Fibroblast of skin of back (primary cell): ENCODE measurements at regions not wholly inside any gene's neighbourhood (a gene's known extent, or its start where the extent isn't known, plus 50 kb on each side); places are given as distances from the start of the nearest gene placed in this dataset.

ENCODE experiments used
- DNase-seq: peaks from one replicate; pipeline ENCODE4 v3.0.0-alpha.2; 2013

DNA sequence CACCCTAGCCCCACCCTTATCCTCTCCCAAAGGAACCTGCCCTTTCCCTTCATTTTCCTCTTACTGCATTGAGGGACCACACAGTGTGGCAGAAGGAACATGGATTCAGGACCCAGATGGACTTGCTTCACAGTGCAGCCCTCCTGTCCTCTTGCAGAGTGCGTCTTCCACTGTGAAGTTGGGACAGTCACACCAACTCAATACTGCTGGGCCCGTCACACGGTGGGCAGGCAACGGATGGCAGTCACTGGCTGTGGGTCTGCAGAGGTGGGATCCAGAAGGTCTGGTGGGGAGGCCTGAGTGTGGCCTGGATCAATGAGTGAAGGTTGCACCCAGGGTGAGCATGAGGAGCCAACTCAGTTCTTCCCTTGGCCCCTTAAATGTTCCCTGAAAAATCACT, 129.9 kb upstream of the B3GAT1 start:
- no peak for DNase-seq

DNA sequence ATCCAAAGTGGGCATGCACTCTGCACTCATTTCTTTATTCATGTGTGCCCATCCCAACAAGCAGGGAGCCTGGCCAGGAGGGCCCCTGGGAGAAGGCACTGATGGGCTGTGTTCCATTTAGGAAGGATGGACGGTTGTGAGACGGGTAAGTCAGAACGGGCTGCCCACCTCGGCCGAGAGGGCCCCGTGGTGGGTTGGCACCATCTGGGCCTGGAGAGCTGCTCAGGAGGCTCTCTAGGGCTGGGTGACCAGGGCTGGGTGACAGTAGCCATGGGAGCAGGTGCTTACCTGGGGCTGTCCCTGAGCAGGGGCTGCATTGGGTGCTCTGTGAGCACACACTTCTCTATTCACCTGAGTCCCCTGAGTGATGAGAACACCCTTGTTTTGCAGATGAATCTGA, 129.3 kb upstream of the B3GAT1 start:
- DNase-seq, result no peak

GRCh38 chr11:134539285-134539684, 127.2 kb upstream of the B3GAT1 start:
- DNase-seq, result no peak

- no peak for DNase-seq
Measured at GRCh38 chr11:134538742-134539141, 126.7 kb upstream of the B3GAT1 start.

DNA sequence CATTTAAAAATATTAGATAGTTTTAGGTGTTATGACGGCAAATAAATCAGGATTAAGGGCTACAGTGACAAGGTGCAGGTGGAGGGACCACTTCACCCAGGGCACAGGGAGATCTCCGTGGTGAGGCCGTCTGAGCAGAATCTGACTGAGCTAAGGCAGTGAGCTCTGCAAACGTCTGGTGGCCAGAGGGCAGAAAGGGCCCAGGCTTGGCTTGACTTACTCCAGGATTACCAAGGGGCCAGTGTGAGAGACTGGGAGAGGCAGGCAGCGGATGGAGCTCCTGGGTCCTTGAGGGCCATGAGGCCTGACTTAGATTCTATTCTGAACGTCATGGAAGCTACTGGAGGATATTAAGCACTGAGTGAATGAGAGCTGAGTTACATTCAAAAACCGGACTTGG, 125.9 kb upstream of the B3GAT1 start:
- DNase-seq, result no peak

GRCh38 chr11:134537296-134537695, 125.3 kb upstream of the B3GAT1 start:
- no peak for DNase-seq

DNA sequence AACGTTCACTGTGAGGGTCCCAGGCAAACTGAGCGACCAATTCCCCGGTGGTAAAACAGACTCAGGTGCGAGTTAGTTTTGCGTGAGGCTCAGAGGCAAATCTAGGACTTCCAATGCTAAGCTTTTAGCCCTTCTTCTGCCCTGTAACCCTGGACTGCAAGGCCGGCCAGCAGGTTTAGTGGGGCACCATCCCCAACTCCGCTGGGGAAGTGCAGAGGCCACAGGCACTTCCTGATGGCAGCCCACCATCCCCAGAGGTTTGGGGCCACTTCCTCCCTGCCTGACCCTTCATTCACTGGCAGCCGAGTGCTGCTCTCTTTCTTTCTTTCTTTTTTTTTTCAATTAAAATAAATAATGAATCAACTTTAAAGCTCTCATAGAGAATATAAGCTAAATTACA, 124.6 kb upstream of the B3GAT1 start:
- no peak for DNase-seq

DNA sequence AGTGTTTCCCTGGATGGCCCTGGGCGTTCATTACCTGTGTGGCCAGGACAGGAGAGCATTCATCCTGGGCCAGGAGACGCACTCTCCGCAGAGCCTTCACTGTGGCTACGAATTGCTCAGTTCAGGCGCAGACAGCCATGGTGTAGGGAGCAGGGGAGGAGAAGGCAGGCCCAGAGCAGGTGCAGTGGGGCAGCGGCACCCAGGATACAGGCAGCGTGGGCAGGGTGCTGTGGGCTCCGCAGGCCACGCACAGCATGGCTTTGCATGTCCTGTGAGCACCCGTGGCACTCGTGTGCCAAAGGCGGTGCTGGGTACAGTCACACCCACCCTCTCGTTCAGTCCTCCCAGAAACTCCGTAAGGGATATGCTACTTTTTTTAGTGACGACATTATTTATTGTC, 124.2 kb upstream of the B3GAT1 start:
- no peak for DNase-seq

GRCh38 chr11:134535029-134536025, 123.3 kb upstream of the B3GAT1 start:
- no peak for DNase-seq

GRCh38 chr11:134533511-134533910, 121.5 kb upstream of the B3GAT1 start:
- no peak for DNase-seq

- no peak for DNase-seq
Measured at GRCh38 chr11:134532921-134533421, 120.9 kb upstream of the B3GAT1 start.

- no peak for DNase-seq
Measured at GRCh38 chr11:134532131-134532920, 120.3 kb upstream of the B3GAT1 start.

GRCh38 chr11:134531327-134532130, 119.5 kb upstream of the B3GAT1 start:
- DNase-seq, result no peak

GRCh38 chr11:134530636-134531326, 118.7 kb upstream of the B3GAT1 start:
- DNase-seq, result no peak

- no peak for DNase-seq
Measured at GRCh38 chr11:134529212-134530096, 117.4 kb upstream of the B3GAT1 start.

DNA sequence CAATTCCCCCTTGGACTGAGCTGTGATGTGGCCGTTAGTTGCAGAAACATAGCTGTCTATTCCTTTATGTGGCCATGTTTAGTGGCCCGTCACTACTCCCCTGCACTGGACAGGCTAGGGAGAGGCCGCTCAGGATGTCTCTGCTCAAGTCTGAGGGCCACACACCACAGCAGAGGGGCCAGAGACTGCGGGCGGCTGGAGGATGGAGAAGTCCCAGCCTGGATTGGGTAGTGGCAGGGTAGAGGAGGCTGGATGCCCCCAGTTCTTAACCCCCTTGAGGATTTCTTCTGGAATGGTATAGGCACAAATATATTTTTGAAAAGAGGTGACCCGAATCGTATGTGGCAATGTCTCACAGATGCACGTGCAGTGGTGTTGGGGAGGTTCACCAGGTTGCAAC, 116.4 kb upstream of the B3GAT1 start:
- no peak for DNase-seq

- DNase-seq, result no peak
Measured at GRCh38 chr11:134527382-134528243, 115.6 kb upstream of the B3GAT1 start.

DNA sequence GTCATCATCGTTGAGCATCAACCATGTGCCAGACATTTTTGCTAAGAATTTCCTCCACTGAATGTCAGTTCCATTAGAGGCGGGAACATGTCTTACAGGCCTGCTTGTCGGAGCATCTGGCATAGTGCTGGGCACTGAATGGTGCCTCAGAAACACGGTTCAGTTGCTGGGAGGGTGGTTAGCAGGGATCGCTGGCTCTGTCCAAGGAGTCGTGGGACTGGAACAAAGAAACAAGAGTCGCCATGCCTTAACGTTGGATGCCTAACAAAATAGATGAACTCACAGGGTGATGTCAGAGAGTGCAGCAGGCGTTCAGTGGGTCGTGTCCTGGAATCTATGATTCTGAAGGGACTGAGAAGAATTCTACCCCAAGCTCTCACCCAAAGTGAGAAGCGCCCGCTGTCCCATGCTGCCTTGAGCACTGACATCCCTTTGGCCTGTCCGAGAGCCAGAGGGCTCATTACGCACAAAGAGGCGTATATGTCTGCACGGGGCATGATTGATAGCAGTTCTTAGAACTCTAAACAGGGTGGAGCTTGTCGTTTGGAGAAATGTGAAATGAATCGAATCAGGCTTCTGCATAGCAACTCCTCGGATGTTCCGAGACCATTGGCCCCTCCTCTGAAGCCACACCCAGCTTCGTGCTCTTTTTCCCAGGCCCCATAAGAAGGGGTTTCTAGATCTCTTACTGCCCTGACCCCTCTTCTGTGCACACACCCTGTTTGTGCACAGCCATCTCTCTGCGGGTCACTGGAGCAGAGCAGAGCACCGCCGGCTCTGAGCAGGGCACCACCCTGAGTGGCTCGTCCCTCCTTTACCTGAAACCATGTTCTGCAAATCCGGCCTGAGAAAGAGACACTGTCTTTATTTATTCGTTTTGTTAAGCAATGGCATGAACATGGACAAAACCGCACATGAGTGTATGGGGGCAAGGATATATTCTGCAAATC, 113.1 kb upstream of the B3GAT1 start:
- DNase-seq, result no peak

DNA sequence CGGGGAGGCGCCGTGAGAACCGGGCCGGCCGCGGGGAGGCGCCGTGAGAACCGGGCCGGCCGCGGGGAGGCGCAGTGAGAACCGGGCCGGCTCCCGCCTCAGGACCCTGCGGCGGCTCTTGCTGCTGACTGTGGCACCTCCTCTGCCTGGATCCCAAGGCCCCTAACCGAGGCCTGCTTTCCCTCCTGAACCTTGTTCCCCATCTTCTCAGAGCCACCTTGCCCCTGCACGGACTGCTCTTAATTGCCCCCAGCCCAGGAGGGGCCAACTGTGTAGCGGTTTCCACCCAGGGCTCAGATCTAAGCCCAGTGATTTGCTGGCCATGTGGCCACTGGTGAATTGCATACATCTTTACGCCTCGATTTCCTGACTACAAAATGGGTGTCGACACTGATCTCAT, 112.2 kb upstream of the B3GAT1 start:
- DNase-seq, result no peak
